ENCODE measurements at regions not wholly inside any gene's neighbourhood (a gene's known extent, or its start where the extent isn't known, plus 50 kb on each side); places are given as distances from the start of the nearest gene placed in this dataset.

- H3K9ac ChIP-seq (ENCODE audit: low read length): no peak overlapping the region
- H3K27me3 ChIP-seq (ENCODE audit: control insufficient read depth, insufficient read depth, low read length): no peaks in the 10 kb centered on the region
- no peaks in the 10 kb centered on the region for H3K9me3 ChIP-seq (ENCODE audit: control insufficient read depth, insufficient read depth, low read depth, low read length)
- H3K4me1 ChIP-seq (ENCODE audit: control insufficient read depth, insufficient read depth, low read length): peaks cover 7% of the 10 kb centered on the region; the same call in 1 of the 2 replicates
- H3K36me3 ChIP-seq (ENCODE audit: control insufficient read depth, insufficient read depth, low read length): no peaks in the 10 kb centered on the region
- no peak overlapping the region for H3K4me3 ChIP-seq (ENCODE audit: low read depth, low read length)
- no peak overlapping the region for H3K27ac ChIP-seq (ENCODE audit: low read depth, low read length)
These were observed 180.4 kb upstream of the DTNBP1 start for GRCh38 chr6:15843226-15843625.

- H3K36me3 ChIP-seq (ENCODE audit: control insufficient read depth, insufficient read depth, low read length): no peaks in the 10 kb centered on the region
- H3K4me1 ChIP-seq (ENCODE audit: control insufficient read depth, insufficient read depth, low read length): peaks cover 7% of the 10 kb centered on the region; the same call in 1 of the 2 replicates
- H3K27ac ChIP-seq (ENCODE audit: low read depth, low read length): no peak overlapping the region
- H3K4me3 ChIP-seq (ENCODE audit: low read depth, low read length): no peak overlapping the region
- H3K9me3 ChIP-seq (ENCODE audit: control insufficient read depth, insufficient read depth, low read depth, low read length): no peaks in the 10 kb centered on the region
- H3K9ac ChIP-seq (ENCODE audit: low read length): no peak overlapping the region
- H3K27me3 ChIP-seq (ENCODE audit: control insufficient read depth, insufficient read depth, low read length): no peaks in the 10 kb centered on the region
These were observed 179.9 kb upstream of the DTNBP1 start for GRCh38 chr6:15842727-15843117.

GRCh38 chr6:15841937-15842726, 179.3 kb upstream of the DTNBP1 start:
- Histone ChIP-seq H3K9ac (ENCODE audit: low read length) (no peak overlapping the region), H3K4me3 (ENCODE audit: low read depth, low read length) (no peak overlapping the region), H3K36me3 (ENCODE audit: control insufficient read depth, insufficient read depth, low read length) (no peaks in the 10 kb centered on the region), H3K9me3 (ENCODE audit: control insufficient read depth, insufficient read depth, low read depth, low read length) (no peaks in the 10 kb centered on the region), H3K27me3 (ENCODE audit: control insufficient read depth, insufficient read depth, low read length) (no peaks in the 10 kb centered on the region), H3K27ac (ENCODE audit: low read depth, low read length) (no peak overlapping the region), H3K4me1 (ENCODE audit: control insufficient read depth, insufficient read depth, low read length) (peaks cover 7% of the 10 kb centered on the region; the same call in 1 of the 2 replicates)

- Histone ChIP-seq H3K36me3 (ENCODE audit: control insufficient read depth, insufficient read depth, low read length) (no peaks in the 10 kb centered on the region), H3K4me3 (ENCODE audit: low read depth, low read length) (no peak overlapping the region), H3K4me1 (ENCODE audit: control insufficient read depth, insufficient read depth, low read length) (peaks cover 7% of the 10 kb centered on the region; the same call in 1 of the 2 replicates), H3K9ac (ENCODE audit: low read length) (no peak overlapping the region), H3K27me3 (ENCODE audit: control insufficient read depth, insufficient read depth, low read length) (no peaks in the 10 kb centered on the region), H3K9me3 (ENCODE audit: control insufficient read depth, insufficient read depth, low read depth, low read length) (no peaks in the 10 kb centered on the region), H3K27ac (ENCODE audit: low read depth, low read length) (no peak overlapping the region)
These were observed 177.2 kb upstream of the DTNBP1 start for GRCh38 chr6:15839969-15840541.

GRCh38 chr6:15837205-15837604, 174.4 kb upstream of the DTNBP1 start:
- Histone ChIP-seq H3K36me3 (ENCODE audit: control insufficient read depth, insufficient read depth, low read length) (no peaks in the 10 kb centered on the region), H3K4me3 (ENCODE audit: low read depth, low read length) (no peak overlapping the region), H3K27ac (ENCODE audit: low read depth, low read length) (no peak overlapping the region), H3K27me3 (ENCODE audit: control insufficient read depth, insufficient read depth, low read length) (no peaks in the 10 kb centered on the region), H3K9me3 (ENCODE audit: control insufficient read depth, insufficient read depth, low read depth, low read length) (no peaks in the 10 kb centered on the region), H3K9ac (ENCODE audit: low read length) (no peak overlapping the region), H3K4me1 (ENCODE audit: control insufficient read depth, insufficient read depth, low read length) (no peaks in the 10 kb centered on the region)

GRCh38 chr6:15832841-15833240, 170.0 kb upstream of the DTNBP1 start:
- Histone ChIP-seq H3K9ac (ENCODE audit: low read length) (no peak overlapping the region), H3K4me1 (ENCODE audit: control insufficient read depth, insufficient read depth, low read length) (no peaks in the 10 kb centered on the region), H3K4me3 (ENCODE audit: low read depth, low read length) (no peak overlapping the region), H3K9me3 (ENCODE audit: control insufficient read depth, insufficient read depth, low read depth, low read length) (no peaks in the 10 kb centered on the region), H3K27me3 (ENCODE audit: control insufficient read depth, insufficient read depth, low read length) (no peaks in the 10 kb centered on the region), H3K36me3 (ENCODE audit: control insufficient read depth, insufficient read depth, low read length) (no peaks in the 10 kb centered on the region), H3K27ac (ENCODE audit: low read depth, low read length) (no peak overlapping the region)

GRCh38 chr6:15829156-15829555, 166.3 kb upstream of the DTNBP1 start:
- H3K27ac ChIP-seq (ENCODE audit: low read depth, low read length): no peak overlapping the region
- H3K27me3 ChIP-seq (ENCODE audit: control insufficient read depth, insufficient read depth, low read length): no peaks in the 10 kb centered on the region
- no peaks in the 10 kb centered on the region for H3K36me3 ChIP-seq (ENCODE audit: control insufficient read depth, insufficient read depth, low read length)
- H3K9me3 ChIP-seq (ENCODE audit: control insufficient read depth, insufficient read depth, low read depth, low read length): no peaks in the 10 kb centered on the region
- H3K4me3 ChIP-seq (ENCODE audit: low read depth, low read length): no peak overlapping the region
- no peak overlapping the region for H3K9ac ChIP-seq (ENCODE audit: low read length)
- H3K4me1 ChIP-seq (ENCODE audit: control insufficient read depth, insufficient read depth, low read length): no peaks in the 10 kb centered on the region

- no peak overlapping the region for H3K4me3 ChIP-seq (ENCODE audit: low read depth, low read length)
- no peaks in the 10 kb centered on the region for H3K4me1 ChIP-seq (ENCODE audit: control insufficient read depth, insufficient read depth, low read length)
- no peak overlapping the region for H3K27ac ChIP-seq (ENCODE audit: low read depth, low read length)
- no peaks in the 10 kb centered on the region for H3K36me3 ChIP-seq (ENCODE audit: control insufficient read depth, insufficient read depth, low read length)
- no peaks in the 10 kb centered on the region for H3K9me3 ChIP-seq (ENCODE audit: control insufficient read depth, insufficient read depth, low read depth, low read length)
- no peak overlapping the region for H3K9ac ChIP-seq (ENCODE audit: low read length)
- no peaks in the 10 kb centered on the region for H3K27me3 ChIP-seq (ENCODE audit: control insufficient read depth, insufficient read depth, low read length)
These were observed 164.8 kb upstream of the DTNBP1 start for GRCh38 chr6:15827496-15828255.

- Histone ChIP-seq H3K27me3 (ENCODE audit: control insufficient read depth, insufficient read depth, low read length) (no peaks in the 10 kb centered on the region), H3K36me3 (ENCODE audit: control insufficient read depth, insufficient read depth, low read length) (no peaks in the 10 kb centered on the region), H3K9ac (ENCODE audit: low read length) (no peak overlapping the region), H3K27ac (ENCODE audit: low read depth, low read length) (no peak overlapping the region), H3K4me1 (ENCODE audit: control insufficient read depth, insufficient read depth, low read length) (no peaks in the 10 kb centered on the region), H3K9me3 (ENCODE audit: control insufficient read depth, insufficient read depth, low read depth, low read length) (no peaks in the 10 kb centered on the region), H3K4me3 (ENCODE audit: low read depth, low read length) (no peak overlapping the region)
These were observed 164.0 kb upstream of the DTNBP1 start for GRCh38 chr6:15826814-15827318.

GRCh38 chr6:15825332-15825930, 162.6 kb upstream of the DTNBP1 start:
- no peaks in the 10 kb centered on the region for H3K27me3 ChIP-seq (ENCODE audit: control insufficient read depth, insufficient read depth, low read length)
- no peak overlapping the region for H3K27ac ChIP-seq (ENCODE audit: low read depth, low read length)
- no peaks in the 10 kb centered on the region for H3K9me3 ChIP-seq (ENCODE audit: control insufficient read depth, insufficient read depth, low read depth, low read length)
- H3K9ac ChIP-seq (ENCODE audit: low read length): no peak overlapping the region
- no peaks in the 10 kb centered on the region for H3K36me3 ChIP-seq (ENCODE audit: control insufficient read depth, insufficient read depth, low read length)
- H3K4me3 ChIP-seq (ENCODE audit: low read depth, low read length): no peak overlapping the region
- H3K4me1 ChIP-seq (ENCODE audit: control insufficient read depth, insufficient read depth, low read length): no peaks in the 10 kb centered on the region
